ENCODE measurements at regions not wholly inside any gene's neighbourhood (a gene's known extent, or its start where the extent isn't known, plus 50 kb on each side); places are given as distances from the start of the nearest gene placed in this dataset.

GRCh38 chr1:118445156-118445555 is 260.1 kb upstream of the SPAG17 start:
- no peak for TF ChIP-seq POLR2A (IDR thresholded peaks at IDR 0.05; ENCODE audit: low read depth, low read length)
- TF ChIP-seq CTCF (conservative IDR thresholded peaks at IDR 0.05; ENCODE audit: low read depth, low read length) = no peak
- no peak for TF ChIP-seq RCOR1 (IDR thresholded peaks at IDR 0.05; ENCODE audit: insufficient replicate concordance, low read length)
- no peak for TF ChIP-seq MAZ (IDR thresholded peaks at IDR 0.05; ENCODE audit: borderline replicate concordance, low read depth, low read length)
- TF ChIP-seq FOS (IDR thresholded peaks at IDR 0.05; ENCODE audit: low read depth, low read length) = no peak
- no peak for TF ChIP-seq CEBPB (IDR thresholded peaks at IDR 0.05; ENCODE audit: low read depth, low read length)
- no peak for TF ChIP-seq RFX5 (IDR thresholded peaks at IDR 0.05; ENCODE audit: low read depth, low read length)
- TF ChIP-seq NFE2L2 (IDR thresholded peaks at IDR 0.05; ENCODE audit: low read depth, low read length) = no peak
- no peak for TF ChIP-seq SMC3 (IDR thresholded peaks at IDR 0.05; ENCODE audit: low read depth, low read length)
- TF ChIP-seq RAD21 (IDR thresholded peaks at IDR 0.05; ENCODE audit: low read length) = no peak
- TF ChIP-seq MAFK (IDR thresholded peaks at IDR 0.05; ENCODE audit: low read depth, low read length) = no peak
- no peak for TF ChIP-seq ELK1 (IDR thresholded peaks at IDR 0.05; ENCODE audit: borderline replicate concordance, low read depth, low read length)
